ENCODE measurements at regions not wholly inside any gene's neighbourhood (a gene's known extent, or its start where the extent isn't known, plus 50 kb on each side); places are given as distances from the start of the nearest gene placed in this dataset.

- no peak for TF ChIP-seq CTCF (IDR thresholded peaks at IDR 0.05)
- TF ChIP-seq ZFX (IDR thresholded peaks at IDR 0.05; ENCODE audit: borderline replicate concordance) = no peak
Observed at GRCh38 chr2:12543076-12543977, 173.4 kb upstream of the TRIB2 start.

Data from 22Rv1 (cell line).